WI38 (cell line): ENCODE measurements at regions not wholly inside any gene's neighbourhood (a gene's known extent, or its start where the extent isn't known, plus 50 kb on each side); places are given as distances from the start of the nearest gene placed in this dataset.

ENCODE experiments used
- H3K4me3 ChIP-seq: 2 replicates; pipeline ENCODE4 v1.5.1; 2011; ENCODE audit warnings: low read depth, mild to moderate bottlenecking, control low read depth, low read length
- CTCF ChIP-seq: IDR thresholded peaks from 2 replicates; pipeline ENCODE4 v1.5.1; 2012; ENCODE audit warnings: low read depth, mild to moderate bottlenecking, control low read depth, low read length

- H3K4me3 ChIP-seq = no peak overlapping the region
- TF ChIP-seq CTCF = no peak
Measured at GRCh38 chr1:5342830-5343229, 649.4 kb downstream of the NPHP4 start.

DNA sequence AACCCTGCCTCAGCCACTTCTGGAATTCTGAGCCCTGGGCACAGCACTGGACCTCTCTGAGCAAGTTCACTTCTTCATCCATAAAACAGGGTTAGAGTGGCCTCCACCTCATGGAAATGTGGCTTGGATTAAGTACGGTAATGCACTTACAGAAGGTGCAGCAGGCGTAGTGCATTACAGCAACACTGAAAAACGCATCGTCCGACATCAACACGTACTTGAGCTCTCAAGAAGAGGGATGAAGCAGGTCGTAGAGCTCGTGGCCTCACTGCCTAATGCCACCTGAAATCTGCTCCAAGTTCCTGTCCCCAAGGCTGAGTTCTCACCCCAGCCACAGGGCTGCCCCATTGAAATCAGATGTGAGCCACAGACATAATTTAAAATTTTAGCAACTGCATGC is 650.1 kb downstream of the NPHP4 start:
- H3K4me3 ChIP-seq = no peak overlapping the region
- no peak for TF ChIP-seq CTCF

DNA sequence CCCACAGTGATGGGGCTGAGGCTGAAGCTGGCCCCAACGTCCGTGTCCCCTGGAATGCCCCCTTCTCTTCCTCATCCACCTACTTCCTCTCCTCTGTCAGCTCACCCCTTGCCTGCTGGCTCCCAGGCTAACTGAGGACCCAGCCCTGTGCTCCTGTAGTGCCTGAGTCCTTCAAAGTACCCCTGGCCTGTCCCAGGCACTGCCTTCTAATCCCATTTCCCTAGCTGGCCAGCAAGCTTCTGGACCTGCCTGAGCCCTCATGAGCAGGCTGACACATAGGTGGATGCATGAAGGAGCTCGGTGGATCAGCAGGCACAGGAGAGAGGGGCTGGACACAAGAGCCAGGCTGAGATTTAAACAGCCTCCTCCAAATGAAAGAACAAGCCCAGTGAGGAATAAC is 650.8 kb downstream of the NPHP4 start:
- no peak overlapping the region for H3K4me3 ChIP-seq
- TF ChIP-seq CTCF = no peak

- no peak overlapping the region for H3K4me3 ChIP-seq
- no peak for TF ChIP-seq CTCF
Measured at GRCh38 chr1:5340560-5341130, 651.6 kb downstream of the NPHP4 start.

DNA sequence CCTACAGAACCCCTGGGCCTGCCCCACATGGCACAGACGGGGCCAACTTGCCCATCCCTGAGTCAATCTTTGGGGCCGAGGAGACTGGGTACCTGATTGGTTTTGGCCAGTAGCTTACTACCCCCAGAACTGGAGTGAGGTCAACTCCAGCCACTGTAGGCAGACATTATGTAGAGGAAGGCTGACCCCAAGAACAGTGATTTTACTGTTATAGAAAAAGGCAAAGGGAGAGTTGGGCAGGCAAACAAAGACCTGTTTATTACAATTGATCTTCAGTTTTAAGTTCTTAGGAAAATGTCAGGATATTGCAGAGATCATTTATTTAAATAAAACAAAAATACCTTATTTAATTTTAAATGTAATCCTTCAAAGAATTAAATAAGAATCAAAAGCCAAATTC is 653.8 kb downstream of the NPHP4 start:
- H3K4me3 ChIP-seq = no peak overlapping the region

GRCh38 chr1:5333291-5333690 is 658.9 kb downstream of the NPHP4 start:
- TF ChIP-seq CTCF = no peak
- no peak overlapping the region for H3K4me3 ChIP-seq

More for the DNA sequence above, 653.8 kb downstream of the NPHP4 start:
- no peak for TF ChIP-seq CTCF

DNA sequence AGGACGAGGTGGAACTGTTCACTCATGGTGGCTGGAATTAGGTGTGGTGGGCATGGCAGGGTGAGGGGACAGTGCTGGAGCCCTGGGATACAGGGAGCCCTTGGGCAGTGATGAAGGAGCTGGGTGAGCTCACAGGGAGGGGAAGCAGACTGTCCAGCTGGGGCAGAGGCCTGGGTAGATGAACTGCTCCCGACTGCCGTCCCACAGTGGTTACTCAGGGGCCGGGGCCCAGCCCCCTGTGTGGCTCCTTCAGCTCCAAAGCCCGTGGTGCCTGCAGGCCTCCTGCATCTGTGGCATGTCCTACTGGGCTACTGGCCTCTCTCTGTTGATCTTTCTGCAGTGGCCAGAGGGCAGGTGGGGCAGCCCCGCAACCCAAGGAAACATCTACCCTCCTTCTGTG is 661.1 kb downstream of the NPHP4 start:
- TF ChIP-seq CTCF = no peak
- no peak overlapping the region for H3K4me3 ChIP-seq
